ENCODE measurements at regions not wholly inside any gene's neighbourhood (a gene's known extent, or its start where the extent isn't known, plus 50 kb on each side); places are given as distances from the start of the nearest gene placed in this dataset.

DNA sequence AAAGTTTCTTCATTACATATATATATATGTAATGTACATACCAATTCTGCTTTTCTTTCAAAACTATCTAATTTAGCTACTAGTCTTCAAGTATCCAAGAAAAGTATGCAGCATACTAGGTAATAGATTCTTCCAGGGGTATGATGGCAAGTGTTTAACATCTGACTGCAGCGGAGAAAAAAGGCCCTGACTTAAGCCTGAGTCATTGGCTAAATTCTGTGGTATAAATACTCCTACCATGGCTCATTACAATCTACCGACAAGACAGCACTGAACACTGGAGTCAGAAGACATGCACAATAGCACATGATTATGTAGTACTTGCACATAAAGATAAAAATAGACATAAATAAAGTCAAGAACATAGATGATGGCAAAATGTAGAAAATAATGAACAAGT lies 439.9 kb downstream of the BRINP1 start:
- DNase-seq (ENCODE audit: low spot score) (no peak), ATAC-seq (no peak)
- Mint-ChIP-seq H3K4me3 (no peak overlapping the region), H3K27ac (no peak overlapping the region), H3K9me3 (peaks cover 3% of the 10 kb centered on the region; the same call in 1 of the 2 replicates), H3K36me3 (no peaks in the 10 kb centered on the region), H3K27me3 (ENCODE audit: low read depth) (peaks cover 94% of the 10 kb centered on the region), H3K4me1 (peaks cover 9% of the 10 kb centered on the region)
- CTCF ChIA-PET, result no interaction called here
- POLR2A ChIA-PET, result no interaction called here
- TF ChIP-seq, protein P1, sequence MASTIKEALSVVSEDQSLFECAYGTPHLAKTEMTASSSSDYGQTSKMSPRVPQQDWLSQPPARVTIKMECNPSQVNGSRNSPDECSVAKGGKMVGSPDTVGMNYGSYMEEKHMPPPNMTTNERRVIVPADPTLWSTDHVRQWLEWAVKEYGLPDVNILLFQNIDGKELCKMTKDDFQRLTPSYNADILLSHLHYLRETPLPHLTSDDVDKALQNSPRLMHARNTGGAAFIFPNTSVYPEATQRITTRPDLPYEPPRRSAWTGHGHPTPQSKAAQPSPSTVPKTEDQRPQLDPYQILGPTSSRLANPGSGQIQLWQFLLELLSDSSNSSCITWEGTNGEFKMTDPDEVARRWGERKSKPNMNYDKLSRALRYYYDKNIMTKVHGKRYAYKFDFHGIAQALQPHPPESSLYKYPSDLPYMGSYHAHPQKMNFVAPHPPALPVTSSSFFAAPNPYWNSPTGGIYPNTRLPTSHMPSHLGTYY (CRISPR knock-in tag; IDR thresholded peaks at IDR 0.05), result no peak
- TF ChIP-seq CBFB (CRISPR knock-in tag; IDR thresholded peaks at IDR 0.05; ENCODE audit: low read depth) (no peak), USF1 (CRISPR knock-in tag; IDR thresholded peaks at IDR 0.05) (no peak), JUN (CRISPR knock-in tag; IDR thresholded peaks at IDR 0.05) (no peak), ARID4B (CRISPR knock-in tag; IDR thresholded peaks at IDR 0.05; ENCODE audit: borderline replicate concordance) (no peak), KAT7 (CRISPR knock-in tag; IDR thresholded peaks at IDR 0.05; ENCODE audit: borderline replicate concordance) (no peak), ZBTB21 (CRISPR knock-in tag; IDR thresholded peaks at IDR 0.05; ENCODE audit: borderline replicate concordance) (no peak), SOX15 (CRISPR knock-in tag; IDR thresholded peaks at IDR 0.05) (no peak), ESRRA (CRISPR knock-in tag; IDR thresholded peaks at IDR 0.05; ENCODE audit: borderline replicate concordance) (no peak)

DNA sequence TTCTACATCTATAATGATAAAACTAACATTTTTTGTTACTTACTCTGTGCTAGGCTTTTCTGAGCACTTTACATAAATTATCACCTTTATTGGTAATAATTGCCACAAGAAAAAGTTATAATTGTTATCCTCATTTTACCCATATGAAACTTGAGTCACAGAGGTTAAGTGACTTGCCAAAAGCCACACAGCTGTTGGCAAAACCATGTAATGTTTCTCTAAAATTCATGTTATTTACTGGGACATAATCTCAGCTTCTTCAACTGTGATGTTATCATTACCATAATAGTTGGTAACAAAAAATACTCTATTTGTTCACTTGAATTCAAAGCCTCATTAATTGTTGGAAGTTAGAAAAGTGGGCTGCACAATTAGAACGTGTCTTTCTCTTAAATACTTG lies 437.3 kb downstream of the BRINP1 start:
- Mint-ChIP-seq H3K9me3 (no peaks in the 10 kb centered on the region), H3K36me3 (no peaks in the 10 kb centered on the region), H3K27me3 (ENCODE audit: low read depth) (peaks cover 95% of the 10 kb centered on the region), H3K4me1 (peaks cover 9% of the 10 kb centered on the region), H3K27ac (no peak overlapping the region), H3K4me3 (no peak overlapping the region)
- DNase-seq (ENCODE audit: low spot score) (no peak), ATAC-seq (no peak)
- ChIA-PET POLR2A (no interaction called here), CTCF (no interaction called here)
- TF ChIP-seq SP1 (CRISPR knock-in tag; conservative IDR thresholded peaks at IDR 0.05) (no peak), IRF2 (CRISPR knock-in tag; IDR thresholded peaks at IDR 0.05; ENCODE audit: borderline replicate concordance, low read depth) (no peak), ATF6 (CRISPR knock-in tag; IDR thresholded peaks at IDR 0.05) (no peak), PRRX2 (CRISPR knock-in tag; IDR thresholded peaks at IDR 0.05) (no peak), ZNF671 (CRISPR knock-in tag; IDR thresholded peaks at IDR 0.05) (no peak), TCF7 (CRISPR knock-in tag; IDR thresholded peaks at IDR 0.05; ENCODE audit: low read depth) (no peak), ZNF416 (CRISPR knock-in tag; IDR thresholded peaks at IDR 0.05) (no peak), IRF1 (CRISPR knock-in tag; IDR thresholded peaks at IDR 0.05) (no peak), E2F5 (CRISPR knock-in tag; IDR thresholded peaks at IDR 0.05) (no peak)
- TF ChIP-seq, protein P2, sequence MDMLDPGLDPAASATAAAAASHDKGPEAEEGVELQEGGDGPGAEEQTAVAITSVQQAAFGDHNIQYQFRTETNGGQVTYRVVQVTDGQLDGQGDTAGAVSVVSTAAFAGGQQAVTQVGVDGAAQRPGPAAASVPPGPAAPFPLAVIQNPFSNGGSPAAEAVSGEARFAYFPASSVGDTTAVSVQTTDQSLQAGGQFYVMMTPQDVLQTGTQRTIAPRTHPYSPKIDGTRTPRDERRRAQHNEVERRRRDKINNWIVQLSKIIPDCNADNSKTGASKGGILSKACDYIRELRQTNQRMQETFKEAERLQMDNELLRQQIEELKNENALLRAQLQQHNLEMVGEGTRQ (CRISPR knock-in tag; IDR thresholded peaks at IDR 0.05), result no peak
- TF ChIP-seq, protein P3, sequence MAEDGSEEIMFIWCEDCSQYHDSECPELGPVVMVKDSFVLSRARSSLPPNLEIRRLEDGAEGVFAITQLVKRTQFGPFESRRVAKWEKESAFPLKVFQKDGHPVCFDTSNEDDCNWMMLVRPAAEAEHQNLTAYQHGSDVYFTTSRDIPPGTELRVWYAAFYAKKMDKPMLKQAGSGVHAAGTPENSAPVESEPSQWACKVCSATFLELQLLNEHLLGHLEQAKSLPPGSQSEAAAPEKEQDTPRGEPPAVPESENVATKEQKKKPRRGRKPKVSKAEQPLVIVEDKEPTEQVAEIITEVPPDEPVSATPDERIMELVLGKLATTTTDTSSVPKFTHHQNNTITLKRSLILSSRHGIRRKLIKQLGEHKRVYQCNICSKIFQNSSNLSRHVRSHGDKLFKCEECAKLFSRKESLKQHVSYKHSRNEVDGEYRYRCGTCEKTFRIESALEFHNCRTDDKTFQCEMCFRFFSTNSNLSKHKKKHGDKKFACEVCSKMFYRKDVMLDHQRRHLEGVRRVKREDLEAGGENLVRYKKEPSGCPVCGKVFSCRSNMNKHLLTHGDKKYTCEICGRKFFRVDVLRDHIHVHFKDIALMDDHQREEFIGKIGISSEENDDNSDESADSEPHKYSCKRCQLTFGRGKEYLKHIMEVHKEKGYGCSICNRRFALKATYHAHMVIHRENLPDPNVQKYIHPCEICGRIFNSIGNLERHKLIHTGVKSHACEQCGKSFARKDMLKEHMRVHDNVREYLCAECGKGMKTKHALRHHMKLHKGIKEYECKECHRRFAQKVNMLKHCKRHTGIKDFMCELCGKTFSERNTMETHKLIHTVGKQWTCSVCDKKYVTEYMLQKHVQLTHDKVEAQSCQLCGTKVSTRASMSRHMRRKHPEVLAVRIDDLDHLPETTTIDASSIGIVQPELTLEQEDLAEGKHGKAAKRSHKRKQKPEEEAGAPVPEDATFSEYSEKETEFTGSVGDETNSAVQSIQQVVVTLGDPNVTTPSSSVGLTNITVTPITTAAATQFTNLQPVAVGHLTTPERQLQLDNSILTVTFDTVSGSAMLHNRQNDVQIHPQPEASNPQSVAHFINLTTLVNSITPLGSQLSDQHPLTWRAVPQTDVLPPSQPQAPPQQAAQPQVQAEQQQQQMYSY (CRISPR knock-in tag; IDR thresholded peaks at IDR 0.05), result no peak

Data from WTC11 (cell line).